ENCODE measurements at regions not wholly inside any gene's neighbourhood (a gene's known extent, or its start where the extent isn't known, plus 50 kb on each side); places are given as distances from the start of the nearest gene placed in this dataset.
A peak's percentile ranks its signal among the peaks of the same experiment; 100 is the strongest.

DNA sequence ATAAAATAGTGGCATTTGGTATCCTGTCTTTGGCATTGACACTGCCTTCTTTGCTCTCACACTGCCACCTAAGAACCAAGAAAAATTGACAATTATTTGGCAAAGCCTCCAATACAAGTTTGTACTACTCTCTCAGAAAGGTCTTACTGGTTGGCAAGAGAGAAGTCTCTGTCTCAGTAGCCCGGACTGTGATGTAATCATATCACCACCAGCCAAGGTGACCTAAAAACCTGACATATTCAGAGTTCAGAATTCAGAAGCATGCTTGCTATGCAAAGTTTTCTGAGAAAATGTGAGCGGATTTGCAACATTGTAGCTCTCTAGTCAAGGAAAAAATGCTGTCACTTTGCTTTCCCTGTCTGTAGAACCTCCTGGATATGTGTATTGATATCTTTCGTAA lies 196.0 kb downstream of the CDH7 start:
- Histone ChIP-seq H3K36me3 (ENCODE audit: control insufficient read depth, insufficient read depth, low read length) (no peaks in the 10 kb centered on the region), H3K4me3 (ENCODE audit: low read depth, low read length) (no peak overlapping the region), H3K27me3 (ENCODE audit: control insufficient read depth, insufficient read depth, low read length) (no peaks in the 10 kb centered on the region)
- DNase-seq (ENCODE audit: low read depth): no peak
- TF ChIP-seq, protein P1, sequence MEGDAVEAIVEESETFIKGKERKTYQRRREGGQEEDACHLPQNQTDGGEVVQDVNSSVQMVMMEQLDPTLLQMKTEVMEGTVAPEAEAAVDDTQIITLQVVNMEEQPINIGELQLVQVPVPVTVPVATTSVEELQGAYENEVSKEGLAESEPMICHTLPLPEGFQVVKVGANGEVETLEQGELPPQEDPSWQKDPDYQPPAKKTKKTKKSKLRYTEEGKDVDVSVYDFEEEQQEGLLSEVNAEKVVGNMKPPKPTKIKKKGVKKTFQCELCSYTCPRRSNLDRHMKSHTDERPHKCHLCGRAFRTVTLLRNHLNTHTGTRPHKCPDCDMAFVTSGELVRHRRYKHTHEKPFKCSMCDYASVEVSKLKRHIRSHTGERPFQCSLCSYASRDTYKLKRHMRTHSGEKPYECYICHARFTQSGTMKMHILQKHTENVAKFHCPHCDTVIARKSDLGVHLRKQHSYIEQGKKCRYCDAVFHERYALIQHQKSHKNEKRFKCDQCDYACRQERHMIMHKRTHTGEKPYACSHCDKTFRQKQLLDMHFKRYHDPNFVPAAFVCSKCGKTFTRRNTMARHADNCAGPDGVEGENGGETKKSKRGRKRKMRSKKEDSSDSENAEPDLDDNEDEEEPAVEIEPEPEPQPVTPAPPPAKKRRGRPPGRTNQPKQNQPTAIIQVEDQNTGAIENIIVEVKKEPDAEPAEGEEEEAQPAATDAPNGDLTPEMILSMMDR (IDR thresholded peaks at IDR 0.05; ENCODE audit: insufficient read depth, low read length, severe bottlenecking): no peak
- FAIRE-seq: peak; percentile 28

DNA sequence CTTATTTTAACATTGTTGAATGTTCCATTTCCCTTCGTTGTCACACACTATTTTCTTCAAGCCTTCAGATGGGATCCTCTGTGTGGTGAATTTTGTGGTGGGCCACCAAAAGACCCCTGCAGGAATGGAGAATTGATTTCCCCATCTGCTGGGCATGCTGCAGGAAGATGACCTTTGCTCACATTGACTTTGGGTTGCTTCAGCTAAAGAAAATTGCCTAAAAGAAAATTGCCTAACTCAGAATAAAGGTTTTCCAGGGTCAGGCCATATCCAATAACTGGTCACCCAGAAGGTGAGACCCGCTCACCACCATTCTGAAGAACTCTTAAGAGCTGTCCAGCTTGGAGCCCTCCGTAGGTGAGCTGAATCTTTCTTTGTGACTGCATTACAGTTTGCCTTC lies 192.5 kb downstream of the CDH7 start:
- DNase-seq (ENCODE audit: low read depth) (no peak), FAIRE-seq (no peak)
- H3K4me3 ChIP-seq (ENCODE audit: low read depth, low read length): no peak overlapping the region
- H3K36me3 ChIP-seq (ENCODE audit: control insufficient read depth, insufficient read depth, low read length): no peaks in the 10 kb centered on the region
- TF ChIP-seq, protein P1 (IDR thresholded peaks at IDR 0.05; ENCODE audit: insufficient read depth, low read length, severe bottlenecking): no peak
- no peaks in the 10 kb centered on the region for H3K27me3 ChIP-seq (ENCODE audit: control insufficient read depth, insufficient read depth, low read length)

DNA sequence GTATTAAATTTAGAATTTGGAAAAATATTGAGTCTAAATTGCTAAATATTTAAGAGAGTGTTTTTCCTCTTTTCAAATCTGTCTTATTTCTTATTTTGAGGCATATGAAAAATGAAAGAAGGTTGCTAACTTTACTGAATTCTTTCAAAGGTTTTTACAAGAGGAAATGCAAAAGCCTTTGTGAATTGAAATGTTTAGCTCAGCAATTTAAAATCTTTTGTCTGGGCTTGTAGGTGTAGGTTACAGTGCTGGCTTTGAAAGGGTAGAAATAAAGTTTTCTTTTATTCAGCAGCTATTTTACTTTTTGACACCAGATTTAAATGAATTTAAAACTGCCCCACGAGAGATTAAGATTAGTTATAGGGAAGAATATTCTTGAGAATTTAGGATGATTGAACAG lies 192.0 kb downstream of the CDH7 start:
- DNase-seq (ENCODE audit: low read depth) (peak; percentile 45), FAIRE-seq (no peak)
- H3K27me3 ChIP-seq (ENCODE audit: control insufficient read depth, insufficient read depth, low read length): no peaks in the 10 kb centered on the region
- no peaks in the 10 kb centered on the region for H3K36me3 ChIP-seq (ENCODE audit: control insufficient read depth, insufficient read depth, low read length)
- H3K4me3 ChIP-seq (ENCODE audit: low read depth, low read length): no peak overlapping the region
- TF ChIP-seq, protein P1 (IDR thresholded peaks at IDR 0.05; ENCODE audit: insufficient read depth, low read length, severe bottlenecking): no peak

DNA sequence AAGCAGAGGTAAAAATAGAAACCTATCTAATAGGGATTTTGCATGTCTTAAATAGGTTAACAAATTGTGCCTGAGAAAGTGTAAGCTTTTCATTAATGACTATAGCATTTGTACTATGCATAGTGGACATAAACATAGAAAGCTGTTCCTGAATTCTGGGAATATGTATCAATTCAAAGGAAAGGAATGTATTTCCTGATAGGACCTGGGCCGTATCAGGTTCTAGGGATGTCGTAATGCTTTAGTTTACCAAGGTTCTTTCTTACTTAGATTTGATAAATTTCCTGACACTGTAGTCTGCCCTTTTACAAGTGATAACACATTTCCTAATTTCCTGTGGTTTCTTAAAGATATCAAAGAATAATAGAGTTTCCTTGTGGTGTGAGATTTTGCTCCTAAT lies 191.3 kb downstream of the CDH7 start:
- no peak overlapping the region for H3K4me3 ChIP-seq (ENCODE audit: low read depth, low read length)
- FAIRE-seq: no peak
- TF ChIP-seq, protein P1 (IDR thresholded peaks at IDR 0.05; ENCODE audit: insufficient read depth, low read length, severe bottlenecking): no peak
- no peaks in the 10 kb centered on the region for H3K27me3 ChIP-seq (ENCODE audit: control insufficient read depth, insufficient read depth, low read length)
- no peaks in the 10 kb centered on the region for H3K36me3 ChIP-seq (ENCODE audit: control insufficient read depth, insufficient read depth, low read length)
- DNase-seq (ENCODE audit: low read depth): peak; percentile 81

DNA sequence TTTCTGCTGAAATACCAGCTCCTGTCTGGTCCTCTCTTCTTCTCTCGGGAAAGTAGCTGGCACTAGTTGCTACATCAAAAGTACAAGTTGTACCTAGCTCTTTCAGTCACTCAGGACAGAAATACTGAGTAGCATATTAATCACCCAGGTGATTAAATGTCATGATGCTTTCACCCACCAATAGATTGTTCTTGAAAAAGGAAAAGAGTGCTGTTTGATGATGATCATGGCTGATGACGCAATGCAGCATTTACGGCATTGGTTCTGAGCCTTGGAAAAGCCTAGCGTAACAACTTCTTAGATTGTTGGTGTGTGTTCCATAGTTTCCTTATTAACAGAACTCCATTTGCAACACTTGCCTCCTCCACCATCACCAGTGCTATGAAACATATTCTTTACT lies 190.7 kb downstream of the CDH7 start:
- DNase-seq (ENCODE audit: low read depth) (peak; percentile 93), FAIRE-seq (no peak)
- TF ChIP-seq, protein P1 (IDR thresholded peaks at IDR 0.05; ENCODE audit: insufficient read depth, low read length, severe bottlenecking): no peak
- Histone ChIP-seq H3K27me3 (ENCODE audit: control insufficient read depth, insufficient read depth, low read length) (no peaks in the 10 kb centered on the region), H3K36me3 (ENCODE audit: control insufficient read depth, insufficient read depth, low read length) (no peaks in the 10 kb centered on the region), H3K4me3 (ENCODE audit: low read depth, low read length) (no peak overlapping the region)

All from bronchial epithelial cell (primary cell).